ENCODE measurements at regions not wholly inside any gene's neighbourhood (a gene's known extent, or its start where the extent isn't known, plus 50 kb on each side); places are given as distances from the start of the nearest gene placed in this dataset.

DNA sequence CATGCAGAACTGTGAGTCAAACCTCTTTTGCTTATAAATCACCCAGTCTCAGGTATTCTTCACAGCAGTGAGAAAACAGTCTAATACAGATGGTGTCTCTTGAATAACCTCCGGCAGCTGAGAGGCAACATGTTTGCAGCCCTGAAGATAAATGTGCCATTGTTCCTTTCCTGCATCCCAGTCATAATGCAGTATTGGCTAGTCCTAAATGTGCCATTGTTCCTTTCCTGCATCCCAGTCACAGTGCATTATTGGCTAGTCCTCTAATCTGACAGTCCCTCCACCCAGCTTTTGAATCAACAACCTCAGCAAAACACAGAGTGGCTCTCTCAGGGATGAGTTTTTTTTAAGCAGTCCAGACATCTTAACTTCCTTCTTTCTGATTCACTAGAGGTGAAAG lies 550.7 kb downstream of the RIT2 start:
- no peaks in the 10 kb centered on the region for H3K27me3 ChIP-seq
- no peak overlapping the region for H3K4me3 ChIP-seq
- DNase-seq = no peak
- no peak overlapping the region for H3K27ac ChIP-seq
- intact Hi-C loops (cut with DNase I) = no loop called here
- H3K4me1 ChIP-seq = no peaks in the 10 kb centered on the region
- H3K36me3 ChIP-seq = no peaks in the 10 kb centered on the region
- no peak overlapping the region for H3K9ac ChIP-seq (ENCODE audit: low read depth in 2 of 2, low read length in 2 of 2)
- TF ChIP-seq, protein P1, sequence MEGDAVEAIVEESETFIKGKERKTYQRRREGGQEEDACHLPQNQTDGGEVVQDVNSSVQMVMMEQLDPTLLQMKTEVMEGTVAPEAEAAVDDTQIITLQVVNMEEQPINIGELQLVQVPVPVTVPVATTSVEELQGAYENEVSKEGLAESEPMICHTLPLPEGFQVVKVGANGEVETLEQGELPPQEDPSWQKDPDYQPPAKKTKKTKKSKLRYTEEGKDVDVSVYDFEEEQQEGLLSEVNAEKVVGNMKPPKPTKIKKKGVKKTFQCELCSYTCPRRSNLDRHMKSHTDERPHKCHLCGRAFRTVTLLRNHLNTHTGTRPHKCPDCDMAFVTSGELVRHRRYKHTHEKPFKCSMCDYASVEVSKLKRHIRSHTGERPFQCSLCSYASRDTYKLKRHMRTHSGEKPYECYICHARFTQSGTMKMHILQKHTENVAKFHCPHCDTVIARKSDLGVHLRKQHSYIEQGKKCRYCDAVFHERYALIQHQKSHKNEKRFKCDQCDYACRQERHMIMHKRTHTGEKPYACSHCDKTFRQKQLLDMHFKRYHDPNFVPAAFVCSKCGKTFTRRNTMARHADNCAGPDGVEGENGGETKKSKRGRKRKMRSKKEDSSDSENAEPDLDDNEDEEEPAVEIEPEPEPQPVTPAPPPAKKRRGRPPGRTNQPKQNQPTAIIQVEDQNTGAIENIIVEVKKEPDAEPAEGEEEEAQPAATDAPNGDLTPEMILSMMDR (IDR thresholded peaks at IDR 0.05) = no peak
- no peaks in the 10 kb centered on the region for H3K9me3 ChIP-seq

DNA sequence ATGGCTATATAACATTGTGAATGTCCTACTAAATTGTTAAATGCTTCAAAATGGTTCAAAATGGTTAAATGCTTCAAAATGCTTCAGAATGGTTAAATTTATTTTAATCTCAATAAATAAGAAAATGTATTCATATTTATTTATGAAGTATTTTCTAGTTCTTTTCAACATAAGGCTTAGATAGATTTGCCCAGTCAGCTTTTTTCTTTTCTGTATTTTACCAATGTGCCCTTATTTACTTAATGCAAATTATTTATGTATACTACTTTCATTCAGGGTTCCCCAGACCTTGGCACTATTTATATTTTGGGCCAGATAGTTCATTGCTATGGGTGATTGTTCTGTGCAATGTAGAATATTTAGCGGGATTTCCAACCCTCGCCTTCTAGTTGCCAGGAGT lies 546.7 kb downstream of the RIT2 start:
- TF ChIP-seq, protein P1 (IDR thresholded peaks at IDR 0.05) = no peak
- intact Hi-C loops (cut with DNase I) = no loop called here
- H3K4me3 ChIP-seq = no peak overlapping the region

DNA sequence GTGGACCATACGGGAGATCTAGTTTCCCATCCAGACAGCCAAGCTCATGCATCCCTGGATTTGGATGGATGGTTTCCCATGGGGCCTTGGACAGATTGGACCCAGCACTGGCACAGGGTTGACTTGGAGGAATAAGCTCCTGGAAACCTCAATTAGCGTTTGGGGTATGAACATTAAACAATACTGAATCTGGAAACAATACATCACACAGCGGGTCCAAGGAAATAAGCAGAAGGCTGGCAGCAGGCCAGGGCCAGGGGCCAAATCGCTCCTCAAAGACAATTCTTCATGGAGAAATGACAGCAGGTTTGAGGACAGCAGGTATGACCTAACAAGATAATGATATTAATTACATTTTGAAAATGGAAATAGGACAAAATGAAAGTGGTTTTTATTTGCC lies 540.6 kb downstream of the RIT2 start:
- no peaks in the 10 kb centered on the region for H3K27me3 ChIP-seq
- no peaks in the 10 kb centered on the region for H3K4me1 ChIP-seq
- TF ChIP-seq, protein P1 (IDR thresholded peaks at IDR 0.05) = no peak
- no peak for DNase-seq
- no peak overlapping the region for H3K9ac ChIP-seq (ENCODE audit: low read depth in 2 of 2, low read length in 2 of 2)
- H3K27ac ChIP-seq = no peak overlapping the region
- intact Hi-C loops (cut with DNase I) = no loop called here
- no peaks in the 10 kb centered on the region for H3K9me3 ChIP-seq
- no peaks in the 10 kb centered on the region for H3K36me3 ChIP-seq
- no peak overlapping the region for H3K4me3 ChIP-seq

More for the DNA sequence above, 546.7 kb downstream of the RIT2 start:
- H3K27ac ChIP-seq = no peak overlapping the region
- H3K4me1 ChIP-seq = no peaks in the 10 kb centered on the region
- H3K27me3 ChIP-seq = no peaks in the 10 kb centered on the region
- H3K9me3 ChIP-seq = no peaks in the 10 kb centered on the region
- no peaks in the 10 kb centered on the region for H3K36me3 ChIP-seq
- no peak for DNase-seq
- no peak overlapping the region for H3K9ac ChIP-seq (ENCODE audit: low read depth in 2 of 2, low read length in 2 of 2)

DNA sequence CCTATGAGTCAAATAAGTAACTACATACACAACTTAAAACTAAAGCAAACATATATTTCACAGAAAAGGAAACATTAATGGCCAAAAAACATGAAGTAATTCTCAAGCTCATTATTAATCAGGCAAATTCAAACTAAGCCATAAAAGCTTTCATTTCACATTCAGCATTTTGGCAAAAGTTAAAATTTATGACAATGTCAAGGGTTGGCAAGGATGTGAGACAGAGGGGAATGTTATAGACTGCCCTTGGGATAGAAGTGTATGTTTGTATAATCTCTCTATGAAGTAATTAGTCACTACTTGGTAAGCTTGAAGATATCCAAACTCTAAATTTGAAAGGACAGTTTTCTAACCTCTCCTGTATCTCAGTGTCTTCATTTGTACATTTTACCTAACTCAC lies 539.4 kb downstream of the RIT2 start:
- no peak for DNase-seq
- H3K27me3 ChIP-seq = no peaks in the 10 kb centered on the region
- H3K4me3 ChIP-seq = no peak overlapping the region
- no peaks in the 10 kb centered on the region for H3K36me3 ChIP-seq
- TF ChIP-seq, protein P1 (IDR thresholded peaks at IDR 0.05) = no peak
- H3K9ac ChIP-seq (ENCODE audit: low read depth in 2 of 2, low read length in 2 of 2) = no peak overlapping the region
- intact Hi-C loops (cut with DNase I) = no loop called here
- H3K9me3 ChIP-seq = no peaks in the 10 kb centered on the region
- H3K4me1 ChIP-seq = no peaks in the 10 kb centered on the region
- no peak overlapping the region for H3K27ac ChIP-seq

DNA sequence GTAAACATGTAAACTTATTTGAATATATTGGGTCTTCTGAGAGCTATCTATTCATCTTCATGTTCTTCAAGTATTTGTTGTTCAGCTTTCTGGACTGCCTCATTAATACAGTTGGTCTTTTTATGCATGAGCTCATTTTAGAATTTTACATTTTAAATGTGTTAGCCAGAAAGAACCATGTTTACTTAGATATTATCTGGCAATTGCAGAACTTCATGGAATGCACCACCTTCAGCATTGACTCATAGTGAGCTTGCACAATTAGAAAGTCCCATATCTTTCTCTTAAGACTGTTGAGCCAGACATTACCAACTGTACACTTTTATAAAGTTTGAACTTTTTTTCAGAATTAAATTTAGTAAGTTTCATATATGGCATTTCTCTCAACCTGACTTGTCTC lies 536.7 kb downstream of the RIT2 start:
- Histone ChIP-seq H3K4me1 (no peaks in the 10 kb centered on the region), H3K27ac (no peak overlapping the region), H3K9ac (ENCODE audit: low read depth in 2 of 2, low read length in 2 of 2) (no peak overlapping the region), H3K27me3 (no peaks in the 10 kb centered on the region), H3K36me3 (no peaks in the 10 kb centered on the region), H3K4me3 (no peak overlapping the region), H3K9me3 (no peaks in the 10 kb centered on the region)
- intact Hi-C loops (cut with DNase I) = no loop called here
- DNase-seq = no peak
- TF ChIP-seq, protein P1 (IDR thresholded peaks at IDR 0.05) = no peak

DNA sequence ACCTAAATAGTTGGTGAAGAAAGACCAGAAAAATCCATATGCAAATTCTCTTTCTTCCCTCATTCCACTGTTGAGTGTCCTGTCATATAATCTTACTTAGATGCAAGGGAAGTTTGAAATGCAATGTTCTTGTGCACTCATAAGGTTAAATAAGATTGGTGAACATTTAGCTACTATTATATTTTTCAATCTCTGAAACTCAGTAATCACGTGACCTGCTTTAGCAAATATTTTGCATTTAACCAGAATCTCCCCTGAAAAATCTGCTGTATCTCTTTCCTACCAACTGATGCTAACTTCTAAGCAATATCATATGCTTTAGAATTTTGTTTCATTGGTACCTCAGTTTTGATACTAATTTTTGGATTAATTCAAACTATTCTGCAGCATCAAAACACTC lies 533.2 kb downstream of the RIT2 start:
- intact Hi-C loops (cut with DNase I) = no loop called here
- H3K27ac ChIP-seq = no peak overlapping the region
- no peak for DNase-seq
- no peaks in the 10 kb centered on the region for H3K4me1 ChIP-seq
- H3K9me3 ChIP-seq = no peaks in the 10 kb centered on the region
- no peak overlapping the region for H3K4me3 ChIP-seq
- no peaks in the 10 kb centered on the region for H3K27me3 ChIP-seq
- no peaks in the 10 kb centered on the region for H3K36me3 ChIP-seq
- TF ChIP-seq, protein P1 (IDR thresholded peaks at IDR 0.05) = no peak
- H3K9ac ChIP-seq (ENCODE audit: low read depth in 2 of 2, low read length in 2 of 2) = no peak overlapping the region
